ENCODE measurements at regions not wholly inside any gene's neighbourhood (a gene's known extent, or its start where the extent isn't known, plus 50 kb on each side); places are given as distances from the start of the nearest gene placed in this dataset.

GRCh38 chr5:18091758-18092157 lies 457.5 kb downstream of the TAF11L14 start:
- no peak for DNase-seq
- no peak for ATAC-seq (ENCODE audit: low FRiP score in 2 of 2)
- Histone ChIP-seq H3K4me3 (no peak overlapping the region), H3K9me3 (no peaks in the 10 kb centered on the region), H3K4me1 (no peaks in the 10 kb centered on the region), H3K27ac (no peak overlapping the region), H3K27me3 (no peaks in the 10 kb centered on the region), H3K36me3 (no peaks in the 10 kb centered on the region)
- WGBS, 2 donors, result 86 to 87% methylated on average over 2 of the region's 2 CpGs
- TF ChIP-seq POLR2A (IDR thresholded peaks at IDR 0.05) (no peak), CTCF (IDR thresholded peaks at IDR 0.05) (no peak), EP300 (IDR thresholded peaks at IDR 0.05) (no peak), POLR2AphosphoS5 (IDR thresholded peaks at IDR 0.05) (no peak)

GRCh38 chr5:18095061-18095460 lies 460.8 kb downstream of the TAF11L14 start:
- no peak for TF ChIP-seq POLR2A (IDR thresholded peaks at IDR 0.05)
- Histone ChIP-seq H3K27ac (no peak overlapping the region), H3K36me3 (no peaks in the 10 kb centered on the region), H3K27me3 (no peaks in the 10 kb centered on the region), H3K4me1 (no peaks in the 10 kb centered on the region), H3K4me3 (no peak overlapping the region), H3K9me3 (no peaks in the 10 kb centered on the region)
- no peak for ATAC-seq (ENCODE audit: low FRiP score in 2 of 2)
- no peak for DNase-seq
- 92 to 96% methylated on average over 2 of the region's 2 CpGs for WGBS, 2 donors

- DNase-seq, result no peak
- H3K4me1 ChIP-seq, result no peaks in the 10 kb centered on the region
- TF ChIP-seq POLR2AphosphoS5 (IDR thresholded peaks at IDR 0.05), result no peak
- TF ChIP-seq POLR2A (IDR thresholded peaks at IDR 0.05), result no peak
- no peak for TF ChIP-seq EP300 (IDR thresholded peaks at IDR 0.05)
- no peak for TF ChIP-seq CTCF (IDR thresholded peaks at IDR 0.05)
- no peaks in the 10 kb centered on the region for H3K27me3 ChIP-seq
- WGBS, 2 donors, result 54 to 73% methylated on average over 5 of the region's 5 CpGs
- no peaks in the 10 kb centered on the region for H3K9me3 ChIP-seq
- no peak overlapping the region for H3K27ac ChIP-seq
- no peak for ATAC-seq (ENCODE audit: low FRiP score in 2 of 2)
- H3K36me3 ChIP-seq, result no peaks in the 10 kb centered on the region
- no peak overlapping the region for H3K4me3 ChIP-seq
Measured at GRCh38 chr5:18097817-18098216, 463.6 kb downstream of the TAF11L14 start.

DNA sequence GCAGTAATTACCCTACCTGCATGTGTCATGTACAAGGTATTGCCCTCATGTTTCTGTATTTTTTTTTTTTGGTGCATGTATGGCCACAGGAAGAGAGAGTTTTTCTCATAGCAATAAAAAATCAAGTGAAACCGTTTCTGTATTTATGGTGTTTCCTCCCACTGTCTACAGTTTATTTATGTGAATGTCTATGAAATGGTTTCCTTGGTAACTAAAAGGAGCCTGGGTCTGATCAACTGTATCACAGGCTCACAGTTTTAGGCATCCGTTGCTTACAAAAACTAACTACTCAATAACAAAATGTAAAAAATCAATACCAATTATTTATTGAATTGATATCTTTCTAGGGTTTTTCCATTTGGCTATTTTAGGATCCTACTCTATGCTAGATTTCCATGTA lies 464.4 kb downstream of the TAF11L14 start:
- no peaks in the 10 kb centered on the region for H3K36me3 ChIP-seq
- no peaks in the 10 kb centered on the region for H3K27me3 ChIP-seq
- ATAC-seq (ENCODE audit: low FRiP score in 2 of 2) (no peak), DNase-seq (no peak)
- no peak overlapping the region for H3K4me3 ChIP-seq
- H3K4me1 ChIP-seq, result no peaks in the 10 kb centered on the region
- no peak overlapping the region for H3K27ac ChIP-seq
- no peaks in the 10 kb centered on the region for H3K9me3 ChIP-seq
- 35 to 52% methylated on average over 2 of the region's 2 CpGs for WGBS, 2 donors
- no peak for TF ChIP-seq EP300 (IDR thresholded peaks at IDR 0.05)
- TF ChIP-seq POLR2AphosphoS5 (IDR thresholded peaks at IDR 0.05), result no peak
- no peak for TF ChIP-seq POLR2A (IDR thresholded peaks at IDR 0.05)
- TF ChIP-seq CTCF (IDR thresholded peaks at IDR 0.05), result no peak

GRCh38 chr5:18099261-18099660 lies 465.0 kb downstream of the TAF11L14 start:
- TF ChIP-seq POLR2A (IDR thresholded peaks at IDR 0.05) (no peak), POLR2AphosphoS5 (IDR thresholded peaks at IDR 0.05) (no peak), CTCF (IDR thresholded peaks at IDR 0.05) (no peak), EP300 (IDR thresholded peaks at IDR 0.05) (no peak)
- no peaks in the 10 kb centered on the region for H3K36me3 ChIP-seq
- no peak overlapping the region for H3K4me3 ChIP-seq
- H3K27ac ChIP-seq, result no peak overlapping the region
- H3K27me3 ChIP-seq, result no peaks in the 10 kb centered on the region
- H3K9me3 ChIP-seq, result no peaks in the 10 kb centered on the region
- DNase-seq (no peak), ATAC-seq (ENCODE audit: low FRiP score in 2 of 2) (no peak)
- 39 to 42% methylated on average over 2 of the region's 2 CpGs for WGBS, 2 donors
- H3K4me1 ChIP-seq, result no peaks in the 10 kb centered on the region
